TTC549 (cell line): ENCODE measurements at regions not wholly inside any gene's neighbourhood (a gene's known extent, or its start where the extent isn't known, plus 50 kb on each side); places are given as distances from the start of the nearest gene placed in this dataset.
A peak's percentile ranks its signal among the peaks of the same experiment; 100 is the strongest.
"Not testable (repeated sequence)": the region's sequence is repeated elsewhere in the genome, so short reads cannot be mapped to it uniquely, and the experiment has no call there.

ENCODE experiments used
- FAIRE-seq: peaks from 2 replicates; lab custom pipeline; 2012; peaks lifted over from hg19 to GRCh38; lab: Jason Lieb, UNC

DNA sequence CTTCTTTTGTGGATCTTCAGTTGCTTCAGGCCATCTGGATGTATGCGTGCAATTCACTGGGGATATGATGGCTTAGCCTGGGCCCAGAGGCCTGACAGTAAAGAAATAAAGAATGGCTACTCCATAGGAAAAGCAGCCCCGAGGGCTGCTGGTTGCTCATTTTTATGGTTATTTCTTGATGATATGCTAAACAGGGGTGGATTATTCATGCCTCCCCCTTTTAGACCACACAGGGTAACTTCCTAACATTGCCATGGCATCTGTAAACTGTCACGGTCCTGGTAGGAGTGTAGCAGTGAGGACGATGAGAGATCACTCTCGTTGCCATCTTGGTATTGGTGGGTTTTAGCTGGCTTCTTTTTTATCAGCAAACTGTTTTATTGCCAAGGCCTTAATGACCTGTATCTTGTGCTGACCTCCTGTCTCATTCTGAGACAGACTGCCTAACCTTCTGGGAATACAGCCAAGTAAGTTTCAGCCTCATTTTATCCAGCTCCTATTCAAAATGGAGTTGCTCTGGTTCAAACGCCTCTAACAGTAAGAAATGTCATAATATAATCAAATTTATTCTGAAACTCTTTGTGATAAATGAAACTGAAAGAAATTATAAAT, 60.5 kb downstream of the DSEL start:
- FAIRE-seq, result no peak

DNA sequence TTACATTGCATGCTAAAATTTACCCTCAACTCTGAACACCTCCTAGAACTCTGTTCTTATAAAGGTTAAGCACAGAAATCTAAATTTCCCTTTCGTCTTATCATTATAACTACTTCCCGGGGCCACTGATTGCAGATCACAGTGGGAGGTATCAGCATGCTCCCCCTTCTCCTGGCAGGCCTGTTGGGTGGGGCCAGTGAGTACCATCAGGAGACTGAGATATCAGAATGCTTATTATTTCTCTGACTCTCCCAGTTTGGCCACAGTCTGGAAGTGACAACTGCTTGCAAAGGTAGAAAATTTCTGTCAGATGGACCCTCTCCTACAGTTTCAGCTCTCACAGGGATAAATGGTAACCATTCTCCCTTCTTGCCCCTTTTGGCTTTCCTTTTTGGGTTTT, 62.6 kb downstream of the DSEL start:
- no peak for FAIRE-seq

DNA sequence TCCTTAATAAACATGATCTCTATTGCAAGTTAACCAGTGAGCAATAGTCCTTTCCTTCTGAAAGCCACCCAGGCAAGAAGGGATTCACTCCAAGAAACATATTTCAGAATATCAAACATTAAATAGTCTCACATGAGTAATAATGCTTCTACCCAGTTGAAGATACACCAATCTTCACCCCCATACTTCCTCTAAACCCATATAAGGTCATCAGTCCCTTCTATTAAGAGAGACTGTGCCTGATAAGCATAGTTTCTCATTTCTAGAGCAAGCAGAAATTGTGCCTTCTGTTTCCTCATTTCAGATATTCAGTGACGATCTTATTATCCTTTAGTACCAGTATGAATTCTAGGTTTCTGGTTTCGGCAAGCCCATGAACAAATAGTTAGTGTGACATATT, 64.6 kb downstream of the DSEL start:
- FAIRE-seq, result no peak

DNA sequence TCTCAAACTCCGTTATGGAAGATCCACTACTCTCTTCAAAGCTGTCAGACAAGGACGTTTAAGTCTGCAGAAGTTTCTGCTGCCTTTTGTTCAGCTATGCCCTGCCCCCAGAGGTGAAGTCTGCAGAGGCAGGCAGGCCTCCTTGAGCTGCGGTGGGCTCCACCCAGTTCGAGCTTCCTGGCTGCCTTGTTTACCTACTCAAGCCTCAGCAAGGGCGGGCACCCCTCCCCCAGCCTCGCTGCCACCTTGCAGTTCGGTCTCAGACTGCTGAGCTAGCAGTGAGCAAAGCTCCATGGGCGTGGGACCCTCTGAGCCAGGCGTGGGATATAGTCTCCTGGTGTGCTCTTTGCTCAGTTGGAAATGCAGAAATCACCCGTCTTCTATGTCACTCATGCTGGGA, 65.4 kb downstream of the DSEL start:
- FAIRE-seq, result not testable (repeated sequence)

DNA sequence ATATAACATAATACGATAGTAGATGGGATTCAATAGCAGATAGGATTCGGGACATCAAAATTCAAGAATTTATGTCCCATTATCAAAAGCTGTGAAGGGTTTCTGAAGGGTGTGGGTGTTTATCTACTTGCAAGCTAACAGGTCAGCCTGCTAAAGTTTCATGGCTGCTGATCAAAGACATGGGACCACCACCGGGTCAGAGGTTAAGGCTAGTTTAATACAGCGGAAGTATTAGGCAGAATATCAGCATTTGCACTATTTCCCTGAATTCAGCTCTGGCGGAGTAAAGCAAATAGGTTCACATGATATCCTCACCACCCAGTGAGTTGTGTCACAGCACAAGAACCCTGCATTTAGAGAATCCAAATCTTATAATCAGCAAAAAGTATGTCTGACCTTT, 82.5 kb downstream of the DSEL start:
- FAIRE-seq, result no peak

DNA sequence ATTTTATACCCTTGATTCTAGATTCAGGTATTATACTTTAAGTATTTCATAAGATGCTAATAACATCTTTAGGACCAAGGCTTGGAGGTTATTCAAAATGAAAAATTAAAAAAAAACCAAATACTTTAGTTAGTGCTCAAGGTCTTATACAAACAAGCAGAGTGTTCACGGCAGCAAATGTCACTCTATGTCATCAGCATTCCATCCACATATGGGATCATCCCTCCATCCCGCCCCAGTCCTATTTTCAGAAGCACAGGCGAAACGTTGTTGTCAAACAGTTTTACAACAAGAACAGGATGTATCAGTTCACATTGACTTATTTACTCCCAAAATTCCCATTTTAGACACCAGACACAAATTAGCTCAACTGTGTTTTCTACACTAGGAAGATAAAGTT, 83.7 kb downstream of the DSEL start:
- FAIRE-seq, result no peak

DNA sequence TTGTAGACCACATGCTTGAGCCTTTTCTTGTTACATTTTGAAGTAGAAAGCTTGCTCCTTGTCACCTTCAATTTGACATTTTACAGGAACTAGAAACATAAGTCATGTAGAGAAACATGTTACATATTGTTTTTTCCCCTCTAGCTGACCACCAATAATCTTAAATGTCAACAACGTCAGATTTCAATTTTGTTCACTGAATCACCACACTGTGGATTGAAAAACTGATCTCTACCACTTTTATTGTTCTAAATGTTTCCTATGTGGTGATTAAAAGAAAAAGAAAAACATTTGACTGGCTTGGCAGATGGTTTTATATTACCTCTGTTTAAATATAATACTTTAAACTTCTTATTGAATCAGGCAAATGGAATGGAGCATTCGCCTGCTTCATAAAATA, 87.7 kb downstream of the DSEL start:
- FAIRE-seq, result no peak

DNA sequence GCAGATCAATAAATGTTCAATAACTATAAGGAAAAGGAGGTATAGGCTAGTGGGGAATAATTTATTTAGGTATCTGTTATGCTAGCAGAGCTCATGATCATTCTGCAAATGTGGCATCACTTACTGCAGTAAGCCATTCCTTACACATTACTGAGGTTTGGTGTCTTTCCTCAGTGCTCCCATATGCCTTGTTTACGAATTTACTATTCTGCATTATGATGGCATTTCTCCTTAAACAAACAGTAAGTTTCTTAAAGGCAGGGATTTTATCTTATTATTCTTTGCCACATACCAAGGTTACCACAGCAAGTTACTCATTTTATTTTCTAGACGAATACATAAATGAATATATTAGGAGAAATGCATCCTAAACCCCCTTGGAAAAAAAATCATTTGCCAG, 88.4 kb downstream of the DSEL start:
- no peak for FAIRE-seq

DNA sequence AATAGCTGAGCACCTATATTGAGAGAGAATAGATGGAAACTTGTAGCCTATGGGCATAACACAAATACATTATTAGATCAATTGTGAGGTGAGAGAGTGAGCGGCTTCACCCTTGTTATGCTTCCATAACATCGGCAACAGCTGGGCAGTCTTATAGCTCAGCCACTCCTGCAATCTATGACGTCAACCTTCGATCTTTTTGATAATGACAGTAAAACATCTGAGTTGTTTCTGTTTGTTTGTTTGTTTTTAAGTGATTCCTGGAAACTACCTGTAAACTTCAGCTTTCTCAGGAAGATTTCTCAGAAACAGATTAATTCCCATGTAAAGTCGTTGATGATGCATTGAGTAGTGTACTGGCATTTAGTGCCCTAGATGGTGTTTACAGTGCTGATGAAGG, 90.0 kb downstream of the DSEL start:
- FAIRE-seq, result no peak

DNA sequence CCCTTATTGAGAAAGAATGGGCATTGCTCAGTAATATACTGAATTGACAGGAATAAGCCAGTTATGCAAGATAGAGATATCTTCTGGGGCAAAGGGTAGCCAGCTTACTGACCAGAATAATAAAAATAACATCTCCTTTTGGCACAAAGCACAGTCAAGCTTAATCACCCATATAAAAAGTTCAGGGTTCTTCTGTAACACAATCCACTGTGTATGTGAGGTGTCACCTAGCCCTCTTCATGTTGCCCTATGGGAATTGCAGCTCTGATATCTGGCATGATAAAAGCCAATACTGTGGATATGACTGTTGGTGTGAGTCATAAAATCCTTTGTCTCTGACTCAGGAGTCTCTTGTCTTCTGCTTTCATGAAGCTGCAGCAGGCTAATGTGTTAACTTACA, 90.8 kb downstream of the DSEL start:
- FAIRE-seq, result no peak

DNA sequence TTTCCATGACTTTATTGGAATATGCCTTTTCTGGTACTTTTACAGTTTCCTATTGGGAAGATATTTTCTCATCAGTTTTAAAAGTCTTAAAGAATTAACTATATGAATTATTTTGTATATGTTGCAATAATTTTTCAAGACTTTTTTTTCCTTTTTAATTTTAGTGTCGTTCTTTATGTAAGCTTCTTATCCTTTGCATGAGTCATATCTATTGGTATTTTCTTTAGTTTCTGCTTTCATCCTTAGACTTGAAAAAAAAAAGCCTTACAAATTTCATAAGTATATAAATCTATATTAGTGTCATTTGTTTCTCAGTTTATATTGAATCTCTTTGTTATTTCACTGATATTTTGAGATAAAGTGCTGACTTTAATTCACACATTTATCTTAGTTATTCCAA, 94.9 kb downstream of the DSEL start:
- no peak for FAIRE-seq

DNA sequence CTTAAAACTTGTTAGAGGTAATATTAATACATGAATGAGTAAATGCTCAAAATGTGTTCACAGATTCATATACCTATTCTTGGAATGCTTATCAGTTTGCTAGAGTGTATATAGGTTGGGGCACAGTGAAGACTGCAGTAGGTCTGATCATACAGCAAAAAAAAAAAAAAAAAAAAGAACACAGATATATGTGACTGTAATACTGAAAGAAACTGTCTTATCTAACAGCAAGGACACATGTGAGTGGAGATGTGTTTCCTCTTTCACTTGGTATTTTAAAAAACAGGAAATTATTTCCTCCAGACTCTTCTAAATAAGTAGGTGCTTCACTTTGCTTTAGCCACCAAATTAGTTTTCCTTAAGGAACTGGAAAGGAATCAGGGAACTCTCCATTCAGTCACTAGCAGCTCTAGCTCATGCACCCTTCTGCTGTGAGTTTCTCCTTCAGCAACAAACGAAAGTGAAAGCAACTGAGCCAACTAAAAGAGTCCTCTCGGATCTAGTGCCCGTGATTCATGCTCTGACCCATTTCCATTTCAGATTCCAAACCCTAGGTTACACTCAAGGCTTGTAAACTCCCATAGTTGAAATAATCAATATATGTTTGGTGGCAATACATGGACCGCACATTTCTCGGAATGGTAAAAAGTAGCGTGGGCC, 98.5 kb downstream of the DSEL start:
- no peak for FAIRE-seq

DNA sequence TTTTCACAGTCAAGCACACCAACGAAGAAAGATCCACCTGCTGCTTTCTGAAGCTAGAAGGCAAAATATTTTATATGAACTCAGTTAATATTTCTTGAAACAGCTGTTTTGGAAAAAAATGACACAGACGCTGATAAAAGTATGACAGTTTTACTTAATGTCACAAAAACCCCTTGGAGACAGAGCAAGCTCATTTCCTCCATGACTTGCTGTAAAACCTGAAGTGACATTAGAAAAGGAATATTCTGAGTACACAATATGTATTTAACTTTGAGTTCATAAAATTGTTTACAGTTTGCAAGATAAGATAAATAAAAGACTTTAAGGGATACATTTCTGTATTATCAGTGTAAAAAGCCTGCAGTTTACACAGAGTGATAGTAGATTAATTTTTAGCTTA, 105.4 kb downstream of the DSEL start:
- no peak for FAIRE-seq

DNA sequence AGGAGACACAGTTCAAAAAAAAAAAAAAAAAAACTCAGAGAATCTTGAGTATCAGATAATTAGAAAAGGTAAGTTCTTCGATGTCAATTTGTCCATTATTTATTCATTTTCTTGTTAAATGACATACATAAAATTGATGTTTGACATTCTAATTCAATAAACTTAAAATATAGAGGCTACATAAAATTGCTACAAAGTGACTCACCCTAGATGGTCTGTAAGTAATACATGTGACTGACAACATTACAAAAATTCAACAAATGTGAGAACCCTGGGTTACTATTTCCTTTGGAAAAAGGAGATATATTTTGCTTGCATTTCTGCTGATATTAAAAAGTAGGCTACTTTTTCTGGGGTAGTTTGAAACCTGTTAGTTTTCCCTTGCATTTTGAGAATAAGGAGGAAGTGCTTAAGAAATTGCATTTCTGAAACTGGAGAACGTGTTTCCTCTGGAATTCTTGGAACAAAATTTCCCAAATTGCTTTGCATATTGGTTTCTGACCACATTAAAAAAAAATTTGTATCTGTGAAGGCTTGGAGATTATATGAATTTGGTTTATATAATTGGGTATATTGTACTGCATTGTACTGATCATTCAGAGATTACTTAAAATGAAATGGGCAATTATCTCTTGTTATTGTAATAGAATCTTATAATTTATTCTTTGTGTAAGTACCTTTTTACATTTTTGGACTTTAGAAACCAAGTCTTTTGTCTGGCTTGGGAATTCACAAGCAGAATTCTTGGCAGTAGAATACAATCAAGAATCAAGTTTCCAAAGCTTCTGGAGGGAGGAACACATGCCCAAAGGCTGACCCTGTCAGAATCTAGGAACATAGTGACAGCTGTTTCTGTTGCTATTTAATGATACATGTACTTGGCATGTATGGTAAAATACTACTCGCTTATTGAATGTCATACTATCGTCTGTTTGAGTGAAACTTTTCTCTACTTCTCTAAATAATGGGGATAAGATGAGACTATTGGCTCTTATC, 106.1 kb downstream of the DSEL start:
- FAIRE-seq, result no peak

DNA sequence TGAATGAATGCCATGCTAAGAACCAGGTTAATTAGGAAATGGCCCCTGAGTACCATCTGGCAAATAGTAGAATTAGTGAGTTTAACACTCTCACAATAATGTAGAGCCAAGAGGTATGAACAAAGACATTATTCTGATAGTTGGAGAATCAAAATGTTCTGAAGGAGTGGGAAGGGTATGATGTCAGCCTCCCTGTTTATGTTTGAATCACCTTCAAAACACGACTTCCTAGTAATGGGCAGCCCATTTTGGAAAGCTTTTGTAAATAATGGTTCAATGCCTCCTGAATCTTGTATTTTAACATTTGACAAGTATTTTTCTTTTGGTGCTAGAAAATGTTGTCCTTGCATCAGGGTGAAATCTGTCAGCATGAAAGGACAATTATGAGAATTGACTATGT, 108.3 kb downstream of the DSEL start:
- no peak for FAIRE-seq

DNA sequence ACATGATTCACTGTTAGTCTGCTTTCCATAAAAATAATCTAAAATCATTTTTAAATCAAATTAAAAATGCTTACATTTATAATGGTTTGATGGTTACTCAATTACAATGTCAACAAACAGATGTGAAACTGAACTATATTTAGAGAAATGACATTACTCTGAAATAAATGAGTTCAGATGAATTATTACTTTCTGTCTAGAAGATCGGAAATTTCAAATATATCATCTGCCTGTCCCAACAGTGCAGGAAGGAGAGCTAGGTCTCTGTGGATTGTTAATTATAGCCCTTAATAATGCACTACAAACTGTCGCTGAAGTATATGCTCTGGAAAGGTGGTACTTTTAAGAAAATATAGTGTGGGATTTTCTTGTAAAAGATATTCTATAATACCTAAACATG, 109.8 kb downstream of the DSEL start:
- FAIRE-seq, result no peak

DNA sequence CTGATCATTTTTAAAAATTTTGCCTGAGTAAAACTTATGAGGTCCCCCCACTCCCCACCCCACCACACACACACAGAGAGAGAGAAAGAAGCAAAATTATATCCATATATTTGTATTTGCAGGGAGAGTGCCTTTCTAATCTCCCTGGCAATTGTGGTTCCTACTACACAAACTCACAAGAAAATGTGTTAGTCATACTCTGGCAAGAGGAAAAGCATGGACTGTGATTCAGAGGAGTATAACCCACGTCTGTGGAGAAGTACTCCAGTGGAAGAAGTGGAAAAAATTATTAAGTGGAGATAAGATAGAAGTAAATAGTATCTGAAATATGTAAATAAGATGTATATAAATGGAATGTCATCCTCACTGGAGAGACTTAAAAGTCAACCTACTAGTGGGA, 114.0 kb downstream of the DSEL start:
- FAIRE-seq, result no peak

DNA sequence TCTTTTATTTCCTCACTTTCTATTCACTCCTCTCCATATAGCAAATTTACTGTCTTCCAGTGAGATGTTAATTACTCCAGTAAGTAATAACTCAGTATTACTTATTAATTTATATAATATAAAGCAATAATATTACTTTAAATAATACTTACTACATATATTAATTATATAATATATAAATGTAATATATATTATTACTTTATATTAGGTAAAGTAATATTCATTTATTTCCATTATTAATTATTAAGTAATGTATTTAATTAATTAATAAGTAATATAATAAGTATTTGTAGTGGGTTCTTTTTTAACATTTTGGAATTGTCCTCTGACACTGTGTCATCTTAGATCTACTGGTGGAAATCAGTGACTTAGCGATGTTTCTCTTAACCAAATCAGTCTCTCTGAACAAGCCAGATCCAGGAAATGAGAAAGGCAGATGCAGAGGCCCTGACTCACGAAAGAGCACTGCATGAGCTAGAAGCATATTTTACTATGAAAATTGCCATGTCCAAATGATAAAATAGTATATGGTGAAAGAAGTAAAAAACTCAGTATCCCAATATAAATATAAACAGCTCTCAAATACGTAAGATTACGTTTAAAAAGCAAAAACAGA, 115.9 kb downstream of the DSEL start:
- FAIRE-seq, result peak; percentile 87

DNA sequence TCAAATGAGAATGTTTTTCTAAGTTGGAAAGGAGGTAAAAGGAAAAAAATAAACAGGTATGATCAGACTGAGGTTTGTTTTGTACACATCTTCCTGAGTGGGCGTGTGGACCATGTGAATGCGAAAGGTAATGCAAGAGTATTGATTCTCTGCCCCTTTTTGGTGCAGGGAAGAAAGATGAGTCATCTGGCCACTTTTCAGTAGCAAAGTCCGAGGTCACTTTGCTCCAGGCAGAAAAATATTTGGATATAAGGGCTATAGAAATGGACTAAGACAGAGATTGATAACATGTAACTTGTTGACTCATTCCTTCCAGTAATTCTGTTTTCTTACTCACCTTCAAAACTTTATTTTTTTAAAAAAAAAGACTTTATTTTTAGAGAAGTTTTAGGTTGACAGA, 130.5 kb downstream of the DSEL start:
- FAIRE-seq, result no peak

DNA sequence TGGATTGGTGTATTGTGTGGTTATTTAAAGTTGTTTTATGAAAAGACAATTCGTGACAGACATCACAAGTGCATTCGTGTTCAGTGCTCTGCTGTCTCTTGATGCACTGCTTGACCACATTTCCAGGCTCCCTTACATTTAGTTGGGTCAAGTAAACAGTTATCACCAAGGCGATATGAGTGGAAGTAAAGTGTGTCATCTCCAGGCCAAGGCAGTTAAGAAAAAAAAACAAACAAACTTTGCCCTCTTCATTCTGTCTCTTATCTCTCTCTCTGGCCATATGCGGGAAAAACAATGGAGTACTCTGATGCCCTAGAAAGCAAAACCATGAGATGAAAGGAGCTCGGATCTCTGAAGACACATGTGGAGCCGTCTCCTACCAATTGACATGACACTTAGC, 131.1 kb downstream of the DSEL start:
- no peak for FAIRE-seq

DNA sequence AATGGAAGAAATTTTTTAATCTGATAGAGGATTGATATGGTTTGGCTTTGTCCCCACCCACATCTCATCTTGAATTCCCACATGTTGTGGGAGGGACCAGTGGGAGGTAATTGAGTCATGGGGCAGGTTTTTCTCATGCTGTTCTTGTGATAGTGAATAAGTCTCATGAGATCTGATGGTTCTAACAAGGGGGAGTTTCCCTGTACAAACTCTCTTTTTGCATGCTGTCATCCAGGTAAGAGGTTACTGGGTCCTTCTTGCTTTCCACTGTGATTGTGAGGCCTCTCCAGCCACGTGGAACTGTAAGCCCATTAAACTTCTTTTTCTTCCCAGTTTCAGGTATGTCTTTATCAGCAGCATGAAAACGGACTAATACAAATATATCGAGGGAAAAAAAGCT, 132.5 kb downstream of the DSEL start:
- FAIRE-seq, result not testable (repeated sequence)

DNA sequence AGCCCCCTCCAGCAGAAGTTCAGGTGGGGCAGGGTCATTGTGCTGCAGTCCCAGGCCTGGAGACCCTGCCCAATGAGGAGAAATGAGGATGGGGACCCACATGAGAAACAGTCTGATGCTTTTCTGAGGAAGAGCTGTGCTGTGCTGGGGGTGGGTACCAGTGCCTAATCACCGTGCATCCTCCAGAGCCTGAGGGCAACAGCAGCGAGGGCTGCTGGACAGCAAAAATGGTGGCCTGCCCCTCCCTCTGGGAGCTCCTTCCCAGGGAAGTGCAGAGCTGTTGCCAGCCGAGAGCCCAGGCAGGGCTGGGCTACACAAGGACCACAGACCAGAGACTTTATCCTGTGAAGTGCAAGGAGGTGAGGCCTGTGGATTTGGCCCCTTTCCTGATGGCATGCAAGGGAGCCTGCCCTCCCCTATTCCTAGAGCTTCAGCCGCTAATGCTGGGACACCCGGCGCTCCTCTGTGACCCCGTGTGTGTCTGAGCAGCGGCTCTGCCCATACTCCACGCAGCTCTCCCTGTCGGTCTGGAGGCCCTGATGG, 134.8 kb downstream of the DSEL start:
- no peak for FAIRE-seq

DNA sequence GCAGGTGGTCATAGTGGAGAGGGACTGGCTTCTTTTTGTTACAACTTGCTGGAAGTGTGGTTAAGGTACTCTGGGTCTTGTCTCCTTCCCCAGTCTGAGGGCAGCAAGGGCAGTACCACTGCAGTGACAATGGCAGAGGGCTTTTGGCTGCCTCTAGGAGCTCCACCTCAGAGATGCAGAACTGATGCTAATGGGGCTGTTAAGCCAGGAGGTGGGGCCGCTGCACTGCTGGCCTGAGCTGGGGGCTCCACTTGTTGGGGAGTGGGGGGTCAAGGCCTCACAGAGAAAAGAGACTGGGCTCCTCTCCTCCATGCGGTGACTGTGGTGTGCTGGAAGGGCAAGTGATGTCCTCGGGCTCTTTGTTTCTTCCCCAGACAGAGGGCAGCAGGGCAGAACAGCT, 135.7 kb downstream of the DSEL start:
- FAIRE-seq, result no peak
